HG02943 (cell line): ENCODE measurements at regions not wholly inside any gene's neighbourhood (a gene's known extent, or its start where the extent isn't known, plus 50 kb on each side); places are given as distances from the start of the nearest gene placed in this dataset.
"Not testable (repeated sequence)": the region's sequence is repeated elsewhere in the genome, so short reads cannot be mapped to it uniquely, and the experiment has no call there.

ENCODE experiments used
- ATAC-seq: cut with Tn5 transposase; IDR thresholded peaks from one replicate; pipeline ENCODE4 v1.9.1; 2021; ENCODE audit warnings: mild to moderate bottlenecking, low read depth, moderate library complexity; ENCODE audit not compliant: unreplicated experiment

GRCh38 chr10:44132361-44133289, 252.3 kb downstream of the CXCL12 start:
- ATAC-seq, result no peak

- no peak for ATAC-seq
These were observed 258.6 kb downstream of the CXCL12 start for GRCh38 chr10:44126291-44126717.

- no peak for ATAC-seq
These were observed 259.0 kb downstream of the CXCL12 start for GRCh38 chr10:44125879-44126278.

GRCh38 chr10:44118500-44118899, 266.4 kb downstream of the CXCL12 start:
- ATAC-seq, result no peak

- no peak for ATAC-seq
These were observed 268.4 kb downstream of the CXCL12 start for GRCh38 chr10:44116474-44116873.

GRCh38 chr10:44115516-44115915, 269.4 kb downstream of the CXCL12 start:
- ATAC-seq, result no peak

GRCh38 chr10:44114441-44114840, 270.5 kb downstream of the CXCL12 start:
- no peak for ATAC-seq

- ATAC-seq, result not testable (repeated sequence)
These were observed 272.6 kb downstream of the CXCL12 start for GRCh38 chr10:44112280-44112679.

- ATAC-seq, result no peak
These were observed 279.2 kb downstream of the CXCL12 start for GRCh38 chr10:44105696-44106095.

- no peak for ATAC-seq
These were observed 282.1 kb downstream of the CXCL12 start for GRCh38 chr10:44102726-44103255.

- no peak for ATAC-seq
These were observed 283.8 kb downstream of the CXCL12 start for GRCh38 chr10:44101082-44101481.

GRCh38 chr10:44099511-44099910, 285.4 kb downstream of the CXCL12 start:
- ATAC-seq, result no peak

GRCh38 chr10:44096217-44096616, 288.7 kb downstream of the CXCL12 start:
- ATAC-seq, result not testable (repeated sequence)

- no peak for ATAC-seq
These were observed 295.2 kb downstream of the CXCL12 start for GRCh38 chr10:44089671-44090070.

GRCh38 chr10:44087403-44087802, 297.5 kb downstream of the CXCL12 start:
- ATAC-seq, result no peak

GRCh38 chr10:44083719-44084400, 301.0 kb downstream of the CXCL12 start:
- no peak for ATAC-seq

GRCh38 chr10:44071479-44071878, 313.4 kb downstream of the CXCL12 start:
- no peak for ATAC-seq

- no peak for ATAC-seq
These were observed 314.6 kb downstream of the CXCL12 start for GRCh38 chr10:44070282-44070681.

- no peak for ATAC-seq
These were observed 315.3 kb downstream of the CXCL12 start for GRCh38 chr10:44069573-44069972.

- ATAC-seq, result no peak
These were observed 316.0 kb downstream of the CXCL12 start for GRCh38 chr10:44068716-44069482.

- no peak for ATAC-seq
These were observed 317.5 kb downstream of the CXCL12 start for GRCh38 chr10:44067432-44067831.
